Psoas muscle (tissue), 7 donors: ENCODE measurements at regions not wholly inside any gene's neighbourhood (a gene's known extent, or its start where the extent isn't known, plus 50 kb on each side); places are given as distances from the start of the nearest gene placed in this dataset.

Source experiments
- ATAC-seq, 4 donors: fragments of 200-7000 bp; cut with Tn5 transposase; one replicate each; pipeline ENCODE4 v1.9.1; 2020; ENCODE audit warnings: moderate library complexity in 3 of 4, mild to moderate bottlenecking in 2 of 4
- DNase-seq, 2 donors: peaks; one replicate each; pipeline ENCODE4 v3.0.0-alpha.2; 2020
- H3K27ac ChIP-seq: fragments of 200-600 bp; one replicate; pipeline ENCODE4 v1.8.0; 2022
- H3K27me3 ChIP-seq, 3 donors: fragments of 200-600 bp in 1 of 3; one replicate each; pipeline versions ENCODE4 v1.6.1 to v1.8.0; 2013 to 2022; ENCODE audit warnings: low read length in 2 of 3, mild to moderate bottlenecking in 2 of 3, moderate library complexity in 1 of 3; ENCODE audit not compliant: insufficient read depth in 3 of 3
- H3K36me3 ChIP-seq, 2 donors: fragments of 200-600 bp in 1 of 2; one replicate each; pipeline versions ENCODE4 v1.6.1 to v1.8.0; 2013 to 2022; ENCODE audit warnings: low read depth in 1 of 2, mild to moderate bottlenecking in 1 of 2, moderate library complexity in 1 of 2; ENCODE audit not compliant: insufficient read depth in 1 of 2
- H3K4me1 ChIP-seq: fragments of 200-600 bp; one replicate; pipeline ENCODE4 v1.8.0; 2022
- H3K4me3 ChIP-seq: fragments of 200-600 bp; one replicate; pipeline ENCODE4 v1.8.0; 2022; ENCODE audit warnings: mild to moderate bottlenecking
- H3K9me3 ChIP-seq: fragments of 200-600 bp; one replicate; pipeline ENCODE4 v1.8.0; 2022
- CTCF ChIP-seq: fragments of 200-600 bp; IDR thresholded peaks from one replicate; pipeline ENCODE4 v1.8.0; 2022; ENCODE audit warnings: antibody characterized with exemption
- WGBS, 3 donors: extraction: QIAGEN DNeasy Blood & Tissue Kit; methylation state at CpG; one replicate each; pipeline versions ENCODE4 v1.1.6 to v1.1.7; 2013; 5-methylcytosine and 5-hydroxymethylcytosine counted together
- intact Hi-C, 2 donors: fragments of 100-400 bp; cut with DNase I; formaldehyde crosslinking; loops; one replicate each; pipeline versions ENCODE4 v1.11.0 to v1.14.2; 2022
- donor health status: healthy with polysubstance abuse.
- donor health status: DM: no; HTN: no; CAD: no; lungs with moderate emphysema.
- donor health status: Bipolar disorder and iron deficiency.
- donor health status: healthy.
- donor health status: DM: yes; HTN: yes; CAD: no.
- donor health status: DM: no; HTN: no; CAD: no.
- donor health status: DM: yes; HTN: yes; CAD: no.

- Histone ChIP-seq H3K36me3 (no peaks in the 10 kb centered on the region), H3K9me3 (no peaks in the 10 kb centered on the region), H3K27me3 (no peaks in the 10 kb centered on the region), H3K4me1 (no peaks in the 10 kb centered on the region), H3K27ac (no peak overlapping the region), H3K4me3 (no peak overlapping the region)
- ATAC-seq: no peak
- TF ChIP-seq CTCF: no peak
- DNase-seq: no peak
- 90 to 97% (median 96%) methylated on average over 3 of the region's 3 CpGs for WGBS, 3 donors
- intact Hi-C loops: no loop called here
Observed at GRCh38 chr11:15692739-15693138, 578.0 kb downstream of the INSC start.

- Histone ChIP-seq H3K36me3 (no peaks in the 10 kb centered on the region), H3K27ac (no peak overlapping the region), H3K27me3 (no peaks in the 10 kb centered on the region), H3K9me3 (no peaks in the 10 kb centered on the region), H3K4me1 (no peaks in the 10 kb centered on the region), H3K4me3 (no peak overlapping the region)
- 73 to 74% (median 74%) methylated on average over 3 of the region's 3 CpGs for WGBS, 3 donors
- ATAC-seq (no peak), DNase-seq (no peak)
- intact Hi-C loops: no loop called here
- TF ChIP-seq CTCF: no peak
Observed at GRCh38 chr11:15695096-15695721, 580.5 kb downstream of the INSC start.

GRCh38 chr11:15696069-15696468 lies 581.3 kb downstream of the INSC start:
- H3K36me3 ChIP-seq: no peaks in the 10 kb centered on the region
- intact Hi-C loops: no loop called here

GRCh38 chr11:15697437-15698236 lies 582.9 kb downstream of the INSC start:
- Histone ChIP-seq H3K27me3 (no peaks in the 10 kb centered on the region), H3K27ac (no peak overlapping the region), H3K4me3 (no peak overlapping the region), H3K4me1 (no peaks in the 10 kb centered on the region), H3K36me3 (no peaks in the 10 kb centered on the region), H3K9me3 (no peaks in the 10 kb centered on the region)
- DNase-seq (no peak), ATAC-seq (no peak)
- TF ChIP-seq CTCF: no peak
- intact Hi-C loops: no loop called here
- WGBS, 3 donors: 57 to 69% (median 63%) methylated on average over 6 of the region's 6 CpGs

More at GRCh38 chr11:15696069-15696468, 581.3 kb downstream of the INSC start:
- no peak overlapping the region for H3K4me3 ChIP-seq
- WGBS, 3 donors: 73 to 93% (median 82%) methylated on average over 3 of the region's 3 CpGs
- ATAC-seq (no peak), DNase-seq (no peak)
- no peaks in the 10 kb centered on the region for H3K4me1 ChIP-seq
- no peaks in the 10 kb centered on the region for H3K9me3 ChIP-seq
- no peak overlapping the region for H3K27ac ChIP-seq
- no peak for TF ChIP-seq CTCF
- no peaks in the 10 kb centered on the region for H3K27me3 ChIP-seq
